Thoracic aorta (tissue), 2 donors: ENCODE measurements at regions not wholly inside any gene's neighbourhood (a gene's known extent, or its start where the extent isn't known, plus 50 kb on each side); places are given as distances from the start of the nearest gene placed in this dataset.

ENCODE experiments used
- ATAC-seq: fragments of 150-250 bp; one replicate; pipeline ENCODE4 v1.8.0; 2017; ENCODE audit warnings: low read depth; ENCODE audit not compliant: insufficient number of reproducible peaks, low FRiP score
- DNase-seq: peaks from one replicate; pipeline ENCODE4 v3.0.0-alpha.2; 2020; ENCODE audit warnings: low spot score
- H3K27ac ChIP-seq, 2 donors: fragments of 200-600 bp; sonication (generic); 1 replicate in 1 of 2; 2 replicates in 1 of 2; pipeline ENCODE4 v1.5.1; 2016; ENCODE audit warnings: mild to moderate bottlenecking in 2 of 2, moderate library complexity in 2 of 2
- H3K27me3 ChIP-seq: fragments of 200-600 bp; sonication (generic); replicated peaks from 2 replicates; pipeline ENCODE4 v1.6.0; 2016; ENCODE audit warnings: mild to moderate bottlenecking; ENCODE audit not compliant: insufficient read depth
- H3K36me3 ChIP-seq: fragments of 200-600 bp; sonication (generic); one replicate; pipeline ENCODE4 v1.5.1; 2016
- H3K4me1 ChIP-seq, 2 donors: fragments of 200-600 bp; sonication (generic); 1 replicate in 1 of 2; 2 replicates in 1 of 2; pipeline versions ENCODE4 v1.5.1 to v1.6.0; 2016; ENCODE audit warnings: low read depth in 2 of 2, mild to moderate bottlenecking in 1 of 2; ENCODE audit not compliant: control insufficient read depth in 1 of 2
- H3K4me3 ChIP-seq: fragments of 200-600 bp; sonication (generic); 2 replicates; pipeline ENCODE4 v1.5.1; 2016; ENCODE audit warnings: mild to moderate bottlenecking
- H3K9me3 ChIP-seq: fragments of 200-600 bp; sonication (generic); 2 replicates; pipeline ENCODE4 v1.5.1; 2016
- TF ChIP-seq, protein P1 (sequence below): fragments of 200-600 bp; sonication (generic); IDR thresholded peaks from one replicate; pipeline ENCODE4 v1.5.1; 2019; ENCODE audit warnings: antibody characterized with exemption

DNA sequence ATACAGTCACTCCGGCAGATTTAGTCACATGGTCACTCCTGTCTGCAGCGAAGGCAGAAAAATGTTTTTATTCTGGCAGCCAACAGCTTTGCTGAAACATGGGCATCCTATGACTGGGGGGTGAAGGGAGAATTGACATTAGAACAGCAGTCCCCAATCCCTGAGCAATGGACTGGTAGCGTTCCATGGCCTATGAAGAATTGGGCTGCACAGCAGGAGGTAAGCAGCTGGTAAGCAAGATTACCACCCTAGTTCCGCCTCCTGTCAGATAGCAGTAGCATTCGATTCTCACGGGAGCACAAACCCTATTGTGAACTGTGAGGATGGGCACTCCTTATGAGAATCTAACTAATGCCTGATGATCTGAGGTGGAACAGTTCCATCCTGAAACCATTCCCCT, 93.1 kb upstream of the FTMT start:
- Histone ChIP-seq H3K4me3 (no peak overlapping the region), H3K27me3 (no peaks in the 10 kb centered on the region), H3K27ac (no peak overlapping the region), H3K9me3 (no peaks in the 10 kb centered on the region), H3K4me1 (no peaks in the 10 kb centered on the region), H3K36me3 (no peaks in the 10 kb centered on the region)
- ATAC-seq (no peak), DNase-seq (no peak)
- TF ChIP-seq, protein P1, sequence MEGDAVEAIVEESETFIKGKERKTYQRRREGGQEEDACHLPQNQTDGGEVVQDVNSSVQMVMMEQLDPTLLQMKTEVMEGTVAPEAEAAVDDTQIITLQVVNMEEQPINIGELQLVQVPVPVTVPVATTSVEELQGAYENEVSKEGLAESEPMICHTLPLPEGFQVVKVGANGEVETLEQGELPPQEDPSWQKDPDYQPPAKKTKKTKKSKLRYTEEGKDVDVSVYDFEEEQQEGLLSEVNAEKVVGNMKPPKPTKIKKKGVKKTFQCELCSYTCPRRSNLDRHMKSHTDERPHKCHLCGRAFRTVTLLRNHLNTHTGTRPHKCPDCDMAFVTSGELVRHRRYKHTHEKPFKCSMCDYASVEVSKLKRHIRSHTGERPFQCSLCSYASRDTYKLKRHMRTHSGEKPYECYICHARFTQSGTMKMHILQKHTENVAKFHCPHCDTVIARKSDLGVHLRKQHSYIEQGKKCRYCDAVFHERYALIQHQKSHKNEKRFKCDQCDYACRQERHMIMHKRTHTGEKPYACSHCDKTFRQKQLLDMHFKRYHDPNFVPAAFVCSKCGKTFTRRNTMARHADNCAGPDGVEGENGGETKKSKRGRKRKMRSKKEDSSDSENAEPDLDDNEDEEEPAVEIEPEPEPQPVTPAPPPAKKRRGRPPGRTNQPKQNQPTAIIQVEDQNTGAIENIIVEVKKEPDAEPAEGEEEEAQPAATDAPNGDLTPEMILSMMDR, result no peak

DNA sequence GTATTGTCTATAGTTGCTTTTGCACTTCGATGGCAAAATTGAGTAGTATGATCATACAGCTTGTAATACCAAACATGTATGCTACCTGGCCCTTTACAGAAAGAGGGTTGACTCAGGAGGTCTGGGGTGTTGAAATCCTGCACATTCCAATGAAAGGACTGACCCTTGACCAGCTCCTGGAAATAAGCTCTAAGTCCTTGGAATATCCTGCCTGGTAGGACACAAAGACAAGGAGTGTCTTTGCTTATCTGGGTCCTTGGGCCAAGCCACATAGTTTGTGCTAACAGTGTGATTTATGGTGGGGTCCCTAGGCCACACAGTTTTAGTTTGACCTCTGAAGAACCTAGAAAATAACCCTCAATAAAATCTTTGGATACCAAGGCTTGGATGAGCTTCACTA, 89.3 kb upstream of the FTMT start:
- no peak overlapping the region for H3K27ac ChIP-seq
- no peaks in the 10 kb centered on the region for H3K9me3 ChIP-seq
- DNase-seq, result no peak
- no peak for ATAC-seq
- no peaks in the 10 kb centered on the region for H3K36me3 ChIP-seq
- no peak overlapping the region for H3K4me3 ChIP-seq
- no peaks in the 10 kb centered on the region for H3K27me3 ChIP-seq
- TF ChIP-seq, protein P1, result no peak
- H3K4me1 ChIP-seq, result no peaks in the 10 kb centered on the region

DNA sequence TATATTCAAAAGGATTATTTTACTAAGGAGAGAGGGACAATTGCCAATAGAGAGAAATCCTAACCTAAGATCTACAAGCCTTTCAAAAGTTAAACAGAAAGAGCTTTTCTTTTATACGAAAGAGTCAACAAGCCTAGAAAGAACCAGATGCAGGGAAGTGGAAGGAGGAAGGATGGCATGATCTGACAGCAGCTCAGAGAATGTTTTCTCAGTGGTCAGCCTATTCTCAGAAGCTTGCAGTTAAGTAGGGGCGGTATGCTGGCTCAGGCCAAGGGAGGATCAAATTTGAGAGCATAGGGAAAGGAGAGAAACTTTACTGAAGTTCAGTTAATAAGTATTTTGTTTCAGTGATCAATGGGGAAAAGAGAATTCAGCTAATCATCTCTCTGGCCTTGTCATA, 88.0 kb upstream of the FTMT start:
- no peaks in the 10 kb centered on the region for H3K36me3 ChIP-seq
- no peak overlapping the region for H3K27ac ChIP-seq
- H3K4me3 ChIP-seq, result no peak overlapping the region
- TF ChIP-seq, protein P1, result no peak
- no peaks in the 10 kb centered on the region for H3K4me1 ChIP-seq
- no peaks in the 10 kb centered on the region for H3K27me3 ChIP-seq
- no peak for DNase-seq
- no peak for ATAC-seq
- no peaks in the 10 kb centered on the region for H3K9me3 ChIP-seq

DNA sequence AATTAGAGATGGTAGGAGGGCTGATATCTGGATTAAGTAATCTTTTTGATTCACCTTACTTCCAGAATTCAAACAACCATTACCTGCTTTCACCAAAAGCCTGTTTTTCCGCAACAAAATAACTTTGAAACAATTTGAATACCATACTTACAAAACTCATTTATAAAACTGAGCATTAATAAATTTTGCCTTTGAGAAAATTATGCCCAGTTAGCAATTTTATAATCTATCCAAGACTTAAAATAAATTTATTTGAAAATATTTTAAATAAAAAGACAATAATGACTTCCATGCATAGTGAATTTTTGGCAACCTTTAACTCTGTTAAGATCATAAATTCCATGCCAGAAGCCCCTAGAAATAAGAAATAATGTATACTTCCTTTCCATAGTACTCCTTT, 71.3 kb upstream of the FTMT start:
- no peak for ATAC-seq
- TF ChIP-seq, protein P1, result no peak
- Histone ChIP-seq H3K4me3 (no peak overlapping the region), H3K9me3 (no peaks in the 10 kb centered on the region), H3K4me1 (no peaks in the 10 kb centered on the region), H3K27ac (no peak overlapping the region), H3K36me3 (no peaks in the 10 kb centered on the region), H3K27me3 (no peaks in the 10 kb centered on the region)
- no peak for DNase-seq

DNA sequence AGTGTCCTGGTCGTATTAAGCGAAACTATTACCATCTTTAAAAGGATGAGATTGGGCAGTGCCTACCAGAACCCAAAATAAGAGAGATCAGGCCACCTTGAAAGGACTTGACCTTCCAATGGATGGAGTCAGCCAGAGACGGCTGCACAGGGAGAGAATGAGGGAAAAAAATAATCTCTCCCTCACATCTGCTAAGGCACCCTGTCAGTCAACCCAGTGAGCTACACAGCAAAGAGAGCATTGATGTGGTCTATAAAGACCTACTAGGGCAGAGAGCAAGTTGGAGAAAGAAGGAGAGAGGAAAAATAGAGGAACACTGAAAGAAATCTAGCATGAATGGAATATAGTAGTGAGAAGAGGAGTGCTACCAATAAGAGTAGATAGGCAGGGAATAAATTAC, 68.0 kb upstream of the FTMT start:
- DNase-seq (no peak), ATAC-seq (no peak)
- no peaks in the 10 kb centered on the region for H3K4me1 ChIP-seq
- H3K4me3 ChIP-seq, result no peak overlapping the region
- no peaks in the 10 kb centered on the region for H3K36me3 ChIP-seq
- H3K27ac ChIP-seq, result no peak overlapping the region
- no peaks in the 10 kb centered on the region for H3K9me3 ChIP-seq
- TF ChIP-seq, protein P1, result no peak
- H3K27me3 ChIP-seq, result no peaks in the 10 kb centered on the region
